GM20000 (cell line): ENCODE measurements at regions not wholly inside any gene's neighbourhood (a gene's known extent, or its start where the extent isn't known, plus 50 kb on each side); places are given as distances from the start of the nearest gene placed in this dataset.
"Not testable (repeated sequence)": the region's sequence is repeated elsewhere in the genome, so short reads cannot be mapped to it uniquely, and the experiment has no call there.

Experiments used
- DNase-seq: peaks from one replicate; pipeline ENCODE4 v3.0.0; 2012; ENCODE audit warnings: low spot score
- CTCF ChIP-seq: IDR thresholded peaks from 2 replicates; pipeline ENCODE4 v1.5.1; 2012; ENCODE audit warnings: mild to moderate bottlenecking, control low read depth; ENCODE audit errors: extremely low read depth, missing control alignments

GRCh38 chr21:22192766-22193165 is 1194.6 kb downstream of the NCAM2 start:
- DNase-seq = no peak
- TF ChIP-seq CTCF = no peak

- not testable (repeated sequence) for DNase-seq
Observed at GRCh38 chr21:22194986-22195385, 1196.8 kb downstream of the NCAM2 start.

GRCh38 chr21:22200378-22201092 is 1202.3 kb downstream of the NCAM2 start:
- DNase-seq = no peak
- no peak for TF ChIP-seq CTCF

GRCh38 chr21:22201126-22201525 is 1202.9 kb downstream of the NCAM2 start:
- TF ChIP-seq CTCF = no peak
- DNase-seq = no peak

GRCh38 chr21:22201669-22202068 is 1203.5 kb downstream of the NCAM2 start:
- TF ChIP-seq CTCF = no peak

GRCh38 chr21:22209304-22209700 is 1211.1 kb downstream of the NCAM2 start:
- TF ChIP-seq CTCF = no peak
- DNase-seq = no peak

More at GRCh38 chr21:22201669-22202068, 1203.5 kb downstream of the NCAM2 start:
- DNase-seq = no peak

GRCh38 chr21:22211943-22212342 is 1213.7 kb downstream of the NCAM2 start:
- no peak for TF ChIP-seq CTCF
- DNase-seq = no peak

GRCh38 chr21:22223385-22223784 is 1225.2 kb downstream of the NCAM2 start:
- no peak for TF ChIP-seq CTCF
- peak; percentile 3 for DNase-seq
